Hepatocyte (in vitro differentiated cells): ENCODE measurements at regions not wholly inside any gene's neighbourhood (a gene's known extent, or its start where the extent isn't known, plus 50 kb on each side); places are given as distances from the start of the nearest gene placed in this dataset.
A peak's percentile ranks its signal among the peaks of the same experiment; 100 is the strongest.

Source experiments
- DNase-seq: peaks from one replicate; pipeline ENCODE4 v3.0.0-alpha.2; 2016; ENCODE audit warnings: low spot score
- H2AFZ ChIP-seq: fragments of 200-600 bp; sonication (generic); 2 replicates; pipeline ENCODE4 v1.6.0; 2016; ENCODE audit warnings: antibody characterized with exemption, mild to moderate bottlenecking
- H3K27ac ChIP-seq: fragments of 200-600 bp; sonication (generic); 2 replicates; pipeline ENCODE4 v1.5.1; 2016; ENCODE audit warnings: mild to moderate bottlenecking
- H3K27me3 ChIP-seq: fragments of 200-600 bp; sonication (generic); 2 replicates; pipeline ENCODE4 v1.6.1; 2016
- H3K36me3 ChIP-seq: fragments of 200-600 bp; sonication (generic); replicated peaks from 2 replicates; pipeline ENCODE4 v1.5.1; 2016; ENCODE audit warnings: low read depth; ENCODE audit not compliant: insufficient read depth
- H3K4me1 ChIP-seq: fragments of 200-600 bp; sonication (generic); 2 replicates; pipeline ENCODE4 v1.5.1; 2016; ENCODE audit warnings: mild to moderate bottlenecking, moderate library complexity; ENCODE audit not compliant: insufficient read depth
- H3K4me2 ChIP-seq: fragments of 200-600 bp; sonication (generic); 2 replicates; pipeline ENCODE4 v1.6.0; 2016
- H3K4me3 ChIP-seq: fragments of 200-600 bp; sonication (generic); 2 replicates; pipeline ENCODE4 v1.5.1; 2016; ENCODE audit warnings: mild to moderate bottlenecking
- H3K79me2 ChIP-seq: fragments of 200-600 bp; sonication (generic); 2 replicates; pipeline ENCODE4 v1.6.0; 2017; ENCODE audit warnings: mild to moderate bottlenecking
- H3K9me2 ChIP-seq: fragments of 200-600 bp; sonication (generic); replicated peaks from 2 replicates; pipeline ENCODE4 v1.6.0; 2017; ENCODE audit warnings: mild to moderate bottlenecking; ENCODE audit not compliant: insufficient read depth
- H3K9me3 ChIP-seq: fragments of 200-600 bp; sonication (generic); 2 replicates; pipeline ENCODE4 v1.5.1; 2016; ENCODE audit warnings: low read depth, mild to moderate bottlenecking
- H4K20me1 ChIP-seq: fragments of 200-600 bp; sonication (generic); 2 replicates; pipeline ENCODE4 v1.6.0; 2016; ENCODE audit warnings: mild to moderate bottlenecking; ENCODE audit not compliant: insufficient read depth, poor library complexity, severe bottlenecking
- CTCF ChIP-seq: fragments of 200-600 bp; sonication (generic); IDR thresholded peaks from 2 replicates; pipeline ENCODE4 v1.5.1; 2016; ENCODE audit warnings: antibody characterized with exemption, mild to moderate bottlenecking; ENCODE audit not compliant: poor library complexity
- EZH2 ChIP-seq: fragments of 200-600 bp; sonication (generic); IDR thresholded peaks from 2 replicates; pipeline ENCODE4 v1.6.1; 2016; ENCODE audit warnings: antibody characterized with exemption, mild to moderate bottlenecking, borderline replicate concordance
- EZH2phosphoT487 ChIP-seq: fragments of 200-600 bp; sonication (generic); IDR thresholded peaks from one replicate; pipeline ENCODE4 v1.6.1; 2018; ENCODE audit warnings: antibody characterized with exemption, mild to moderate bottlenecking, low read depth, moderate library complexity; ENCODE audit not compliant: unreplicated experiment, severe bottlenecking
- WGBS: methylation state at CpG from one replicate; pipeline ENCODE4 v1.1.6; 2016; ENCODE audit warnings: low lambda C conversion rate; ENCODE audit errors: missing lambda C conversion rate; 5-methylcytosine and 5-hydroxymethylcytosine counted together

DNA sequence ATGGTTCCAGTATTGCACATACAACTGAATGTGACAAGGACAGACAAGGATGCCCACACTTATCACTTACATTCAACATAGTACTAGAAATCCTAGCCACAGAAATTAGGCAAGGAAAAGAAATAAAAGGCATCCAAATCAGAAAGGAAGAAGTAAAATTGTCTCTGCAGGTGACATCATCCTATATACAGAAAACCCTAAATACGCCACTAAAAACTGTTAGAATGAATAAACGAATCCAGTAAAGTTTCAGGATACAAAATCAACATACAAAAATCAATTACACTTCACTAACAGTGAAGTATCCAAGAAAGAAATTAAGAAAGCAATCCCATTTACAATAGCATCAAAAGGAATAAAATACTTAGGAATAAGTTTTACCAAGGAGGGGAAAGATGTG, 66.1 kb downstream of the FAM217A start:
- no peak overlapping the region for H3K4me2 ChIP-seq
- H4K20me1 ChIP-seq: no peaks in the 10 kb centered on the region
- DNase-seq: no peak
- H2AFZ ChIP-seq: no peak overlapping the region
- peaks cover 85% of the 10 kb centered on the region for H3K79me2 ChIP-seq
- H3K27ac ChIP-seq: no peak overlapping the region
- 91% methylated on average over 2 of the region's 2 CpGs for WGBS
- no peak overlapping the region for H3K4me3 ChIP-seq
- H3K9me2 ChIP-seq: no peaks in the 10 kb centered on the region
- H3K27me3 ChIP-seq: no peaks in the 10 kb centered on the region
- peaks cover 15% of the 10 kb centered on the region for H3K4me1 ChIP-seq
- no peaks in the 10 kb centered on the region for H3K9me3 ChIP-seq
- no peak for TF ChIP-seq EZH2
- TF ChIP-seq EZH2phosphoT487: no peak
- TF ChIP-seq CTCF: no peak
- no peaks in the 10 kb centered on the region for H3K36me3 ChIP-seq

DNA sequence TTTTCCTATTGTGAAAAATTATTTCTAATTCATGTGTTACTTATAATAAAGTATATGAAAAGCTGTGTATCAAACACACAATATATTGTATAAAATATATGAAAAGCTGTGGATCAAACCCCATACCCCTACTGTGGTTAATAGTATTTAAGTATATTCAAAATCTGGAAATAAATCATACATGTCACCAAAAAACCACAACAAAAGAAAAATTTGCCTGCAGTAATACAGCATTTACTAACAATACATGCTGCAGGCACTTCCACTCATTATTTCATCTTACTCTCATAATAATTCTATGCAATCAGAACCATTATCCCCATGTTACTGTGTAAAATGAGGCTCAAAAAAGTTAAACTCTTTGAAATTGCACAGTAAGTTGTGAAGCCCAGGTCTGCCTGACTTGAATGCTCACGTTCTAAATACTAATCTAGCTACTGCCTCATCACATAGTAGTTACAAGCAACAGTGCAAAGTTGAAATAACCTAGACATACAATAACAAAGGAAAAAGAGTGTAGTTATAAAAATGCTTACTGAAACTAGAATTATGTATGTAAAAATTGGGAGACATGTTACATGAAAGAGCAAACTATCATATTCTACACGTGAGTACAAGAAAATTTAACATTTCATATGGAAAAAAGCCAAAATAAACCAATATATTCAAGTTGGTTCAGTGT, 61.7 kb downstream of the FAM217A start:
- TF ChIP-seq EZH2phosphoT487: no peak
- TF ChIP-seq EZH2: no peak
- no peak for TF ChIP-seq CTCF
- DNase-seq: no peak
- H3K36me3 ChIP-seq: no peaks in the 10 kb centered on the region
- peak overlapping the region; percentile 70 for H3K4me3 ChIP-seq
- H2AFZ ChIP-seq: peak overlapping the region; percentile 67
- H3K4me2 ChIP-seq: peak overlapping the region; percentile 83
- H3K27me3 ChIP-seq: no peaks in the 10 kb centered on the region
- WGBS: 0% methylated on average over 2 of the region's 2 CpGs
- peak overlapping the region; percentile 98 for H3K27ac ChIP-seq
- H4K20me1 ChIP-seq: peaks cover 3% of the 10 kb centered on the region
- peaks cover 21% of the 10 kb centered on the region for H3K4me1 ChIP-seq
- no peaks in the 10 kb centered on the region for H3K9me2 ChIP-seq
- H3K79me2 ChIP-seq: peaks cover 76% of the 10 kb centered on the region
- H3K9me3 ChIP-seq: no peaks in the 10 kb centered on the region

GRCh38 chr6:4017834-4018170, 61.1 kb downstream of the FAM217A start:
- no peaks in the 10 kb centered on the region for H3K9me3 ChIP-seq
- peak overlapping the region; percentile 67 for H2AFZ ChIP-seq
- peak overlapping the region; percentile 98 for H3K27ac ChIP-seq
- H3K79me2 ChIP-seq: peaks cover 76% of the 10 kb centered on the region
- peak; percentile 30 for DNase-seq
- no peaks in the 10 kb centered on the region for H3K9me2 ChIP-seq
- no peak for TF ChIP-seq EZH2phosphoT487
- TF ChIP-seq CTCF: no peak
- no peak for TF ChIP-seq EZH2
- WGBS: 1% methylated on average over 9 of the region's 9 CpGs
- peak overlapping the region; percentile 83 for H3K4me2 ChIP-seq
- peak overlapping the region; percentile 70 for H3K4me3 ChIP-seq
- no peaks in the 10 kb centered on the region for H3K27me3 ChIP-seq
- no peaks in the 10 kb centered on the region for H3K36me3 ChIP-seq
- H3K4me1 ChIP-seq: peaks cover 24% of the 10 kb centered on the region
- H4K20me1 ChIP-seq: peaks cover 9% of the 10 kb centered on the region
